Limb (tissue), 2 donors: ENCODE measurements at regions not wholly inside any gene's neighbourhood (a gene's known extent, or its start where the extent isn't known, plus 50 kb on each side); places are given as distances from the start of the nearest gene placed in this dataset.
A peak's percentile ranks its signal among the peaks of the same experiment; 100 is the strongest.

Experiments used
- DNase-seq, 2 donors: peaks; one replicate each; pipeline ENCODE4 v3.0.0-alpha.2; 2016; ENCODE audit errors: extremely low spot score in 2 of 2

DNA sequence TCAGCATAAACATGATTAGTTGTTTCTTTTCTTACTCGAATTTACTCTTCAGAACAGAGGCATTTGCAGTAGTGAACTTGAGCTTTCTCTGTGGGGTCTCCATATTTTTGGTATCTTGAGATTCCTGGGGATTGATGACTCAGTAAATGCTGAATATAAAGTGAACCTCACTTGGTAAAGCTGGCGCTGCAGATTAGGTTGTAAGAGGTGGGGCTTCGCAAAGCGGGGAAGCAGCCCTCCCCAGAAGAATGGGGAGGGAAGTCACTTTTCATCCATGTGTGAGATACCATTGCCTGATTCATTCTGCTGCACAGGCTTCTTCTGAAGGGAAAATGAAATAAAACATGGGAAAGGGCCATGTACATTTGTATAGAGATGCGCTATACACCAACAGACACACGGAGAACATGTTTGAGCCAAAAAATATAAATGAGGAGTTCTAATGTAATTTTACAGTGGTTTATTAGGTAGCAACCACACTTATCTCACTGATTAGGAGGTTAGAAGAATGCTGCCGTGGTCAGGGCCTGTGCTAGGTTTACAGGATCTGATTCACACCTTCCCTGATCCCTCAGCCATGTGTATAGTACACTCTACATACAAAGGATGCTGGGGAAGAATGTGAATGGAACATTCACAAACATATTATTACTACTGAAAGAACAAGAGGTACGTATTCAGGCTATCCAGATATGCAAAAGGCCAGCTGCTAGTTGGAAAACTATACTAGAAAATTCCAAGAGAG lies 63.5 kb downstream of the DNTTIP2 start:
- DNase-seq: no peak

DNA sequence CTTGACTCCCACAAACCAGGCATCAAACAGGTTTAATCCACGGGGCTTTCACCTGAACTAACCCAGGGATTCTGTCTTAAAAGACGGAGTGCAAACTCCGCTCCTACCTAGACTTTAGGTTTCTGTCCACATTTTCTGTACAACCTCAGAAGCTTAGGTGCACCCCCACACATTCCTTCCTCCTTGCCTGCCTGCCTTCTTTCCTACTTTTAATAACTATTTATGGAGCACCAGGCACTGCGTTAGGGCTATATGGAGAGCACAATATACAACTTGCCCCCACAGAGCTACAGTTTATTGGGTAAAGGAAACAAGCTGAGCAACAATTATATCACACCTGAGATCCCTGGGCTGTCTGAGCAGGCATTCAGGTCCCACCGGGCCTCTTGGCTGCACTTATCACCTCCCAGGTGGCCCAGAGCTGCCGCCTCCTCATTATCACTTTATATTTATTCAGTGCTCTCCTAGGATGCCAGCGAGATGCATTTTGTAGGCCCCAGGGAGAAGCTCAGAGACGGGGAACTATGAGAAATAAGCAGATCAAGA lies 64.1 kb downstream of the DNTTIP2 start:
- DNase-seq: no peak

DNA sequence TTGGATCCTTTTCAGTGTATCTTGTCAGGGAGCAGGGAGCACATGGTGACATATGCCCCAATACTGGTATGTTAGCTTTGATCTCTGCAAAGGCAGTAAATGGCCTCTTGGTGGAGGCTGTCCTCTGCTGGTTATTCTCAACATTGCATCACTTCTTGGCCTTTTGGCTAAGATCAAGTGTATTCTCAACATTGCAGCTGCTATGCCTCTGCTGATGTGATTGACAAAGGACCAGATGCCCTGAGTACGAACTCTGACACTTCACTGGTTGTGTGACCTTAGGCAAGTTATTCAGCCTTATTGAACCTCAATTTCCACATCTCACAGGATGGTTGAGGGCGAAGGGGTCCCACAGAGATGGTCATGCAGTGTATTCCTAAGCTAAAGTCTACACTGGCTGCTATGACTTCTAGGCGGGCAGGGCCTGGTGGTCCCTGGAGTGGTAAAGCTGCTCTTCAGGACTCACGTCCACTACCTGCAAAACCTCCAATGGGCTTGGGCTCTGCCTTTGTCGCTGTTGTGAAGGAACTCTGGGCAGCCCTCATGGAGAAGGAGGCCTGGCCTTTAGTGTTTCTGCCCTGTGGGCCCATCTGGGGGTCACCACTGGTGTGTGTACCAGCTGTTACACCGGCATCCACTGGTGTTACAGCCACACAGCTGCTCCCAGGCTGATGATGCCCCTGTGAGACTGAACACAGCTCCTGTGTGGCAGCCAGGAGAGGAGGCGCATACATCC lies 64.8 kb downstream of the DNTTIP2 start:
- peak; percentile 71 to 79 for DNase-seq

DNA sequence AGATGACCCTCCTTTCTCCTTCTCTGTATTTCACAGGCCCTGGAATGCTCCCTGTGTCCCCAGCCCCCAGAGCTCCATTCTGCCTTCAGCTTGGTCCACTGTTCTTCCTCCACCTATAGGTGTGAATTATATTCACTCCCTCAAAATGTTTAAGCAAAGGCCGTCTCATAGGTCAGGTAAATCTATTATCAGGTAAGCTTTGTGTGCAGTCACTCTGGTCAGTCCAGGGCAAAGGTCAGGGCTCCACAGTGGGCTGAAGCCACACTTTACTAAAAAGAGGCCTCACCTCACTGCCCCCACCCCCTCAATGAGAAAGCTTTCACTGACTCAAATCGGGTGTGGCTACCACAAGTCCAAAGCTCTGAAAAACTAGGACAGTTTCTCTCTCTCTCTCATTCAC lies 65.9 kb downstream of the DNTTIP2 start:
- DNase-seq: no peak

DNA sequence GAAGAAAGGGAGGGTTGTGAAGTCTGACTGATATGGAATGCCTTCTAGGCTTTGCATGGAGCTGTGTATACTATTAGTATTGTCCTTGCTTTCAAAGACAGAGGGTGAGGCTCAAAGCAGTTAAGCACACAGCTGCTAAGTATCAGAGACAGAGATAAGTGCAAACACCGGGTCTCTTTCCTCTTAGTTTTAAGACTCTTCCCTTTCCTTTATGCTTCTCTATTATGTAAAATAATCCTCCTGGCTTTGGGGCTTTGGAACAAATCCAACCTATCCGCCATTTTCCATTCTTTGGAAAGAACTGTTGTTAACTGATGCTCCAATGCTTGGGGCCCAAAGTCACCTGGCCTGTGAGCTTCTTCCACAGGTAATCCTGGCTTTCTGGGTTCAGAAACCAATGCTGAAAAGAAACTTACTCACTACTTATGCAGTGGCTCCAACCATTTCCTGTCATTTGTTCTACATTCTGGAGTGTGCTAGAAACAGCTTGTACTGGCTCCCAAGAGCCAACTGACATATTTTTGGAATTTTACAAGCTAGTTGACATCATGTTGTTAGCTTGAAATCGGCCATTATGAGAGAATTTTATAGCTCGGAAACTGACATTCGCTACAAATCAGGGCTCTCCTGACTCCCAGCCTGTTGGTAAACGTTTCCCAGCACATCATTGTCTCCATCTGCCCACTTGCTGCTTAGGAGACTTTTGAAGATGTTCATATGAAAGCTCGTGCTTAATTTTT lies 67.5 kb downstream of the DNTTIP2 start:
- DNase-seq: no peak

DNA sequence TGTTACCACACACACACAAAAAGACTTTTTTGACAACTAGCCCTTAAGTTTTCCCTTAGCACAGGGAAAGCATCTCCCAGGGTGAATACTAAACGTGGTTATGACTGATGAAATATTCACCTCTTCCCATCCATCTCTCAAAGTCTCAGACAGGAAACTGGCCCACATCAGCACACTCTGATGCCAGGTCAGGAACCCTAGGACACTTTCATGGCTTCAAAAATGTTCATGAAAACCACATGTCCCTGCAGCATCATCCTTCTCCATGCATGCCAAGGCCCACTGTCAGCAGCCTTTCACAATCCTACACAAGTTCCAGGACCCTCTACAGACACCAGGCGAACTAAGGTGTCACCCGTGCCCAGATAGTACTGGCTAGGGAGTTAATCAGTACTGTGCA lies 68.7 kb downstream of the DNTTIP2 start:
- DNase-seq: no peak

DNA sequence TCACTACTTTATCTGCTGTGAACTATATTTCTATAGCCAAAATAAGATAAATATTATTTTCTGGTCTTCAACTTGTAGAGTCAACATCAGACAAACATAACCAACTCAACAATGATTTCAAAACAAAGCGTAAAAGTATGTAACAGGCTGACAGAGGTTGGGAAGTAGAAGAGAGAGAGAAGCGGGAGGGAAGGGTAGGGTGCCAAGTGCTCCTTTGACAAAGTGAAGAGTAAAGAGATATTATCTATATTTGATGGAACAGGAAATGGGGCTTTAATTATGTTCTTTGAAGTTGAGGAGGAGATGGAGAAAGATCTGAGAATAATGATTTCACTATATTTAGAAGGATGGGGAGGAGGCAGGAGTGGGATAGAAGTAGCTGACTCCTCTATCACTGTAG lies 70.1 kb downstream of the DNTTIP2 start:
- DNase-seq: no peak

DNA sequence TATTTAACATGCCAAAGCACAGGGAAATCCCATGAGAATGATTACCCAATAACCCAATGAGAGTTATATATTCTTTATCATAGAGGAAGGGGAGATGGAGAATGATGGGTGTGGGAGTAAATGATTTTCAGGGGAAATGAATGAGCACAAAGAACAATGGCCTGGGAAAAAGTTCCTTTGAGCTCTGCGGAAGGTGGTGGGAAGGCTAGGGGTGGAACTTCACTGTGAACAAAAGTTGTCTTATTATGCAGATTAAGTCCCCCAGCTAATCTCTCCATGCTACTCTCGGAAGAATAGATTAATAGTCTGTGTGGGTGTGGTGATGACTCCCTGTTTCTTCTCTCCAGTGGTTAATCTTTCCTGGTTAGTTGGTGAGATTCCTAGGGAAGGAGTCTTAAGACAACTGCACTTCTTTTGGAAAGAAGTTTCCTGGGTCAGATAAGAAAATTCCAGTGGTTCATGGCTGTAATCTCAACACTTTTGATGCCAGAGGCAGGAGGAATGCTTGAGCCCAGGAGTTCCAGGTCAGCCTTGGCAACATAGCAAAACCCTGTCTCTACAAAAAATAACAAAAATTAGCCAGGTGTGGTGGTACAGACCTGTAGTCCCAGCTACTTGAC lies 71.6 kb downstream of the DNTTIP2 start:
- DNase-seq: no peak

DNA sequence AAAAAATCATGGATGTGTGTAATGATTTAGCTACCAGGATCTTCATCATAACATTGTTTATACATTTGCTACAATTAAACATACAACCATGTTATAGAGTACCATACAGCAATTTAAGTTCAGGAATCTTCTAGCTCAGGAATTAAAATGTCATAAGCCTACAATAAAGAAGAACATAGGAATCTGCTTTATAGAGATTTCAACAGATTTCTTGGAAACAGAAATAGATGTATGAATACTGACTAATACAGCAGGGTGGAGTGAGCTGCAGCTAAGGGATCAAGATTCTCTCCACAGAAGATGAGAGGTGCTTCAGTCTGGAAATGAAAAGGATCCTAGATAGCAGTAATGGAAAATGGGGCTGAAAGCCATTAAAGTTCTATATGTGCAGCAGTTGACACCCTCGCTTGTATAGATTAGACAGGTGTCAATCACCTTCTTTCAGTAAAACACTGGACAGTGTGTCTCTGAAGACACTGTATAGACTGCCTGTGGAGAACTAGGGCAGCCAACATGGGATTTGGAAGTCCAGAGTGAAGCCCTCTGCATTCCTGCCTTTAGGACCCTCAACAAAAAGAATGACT lies 73.9 kb downstream of the DNTTIP2 start:
- no peak for DNase-seq

DNA sequence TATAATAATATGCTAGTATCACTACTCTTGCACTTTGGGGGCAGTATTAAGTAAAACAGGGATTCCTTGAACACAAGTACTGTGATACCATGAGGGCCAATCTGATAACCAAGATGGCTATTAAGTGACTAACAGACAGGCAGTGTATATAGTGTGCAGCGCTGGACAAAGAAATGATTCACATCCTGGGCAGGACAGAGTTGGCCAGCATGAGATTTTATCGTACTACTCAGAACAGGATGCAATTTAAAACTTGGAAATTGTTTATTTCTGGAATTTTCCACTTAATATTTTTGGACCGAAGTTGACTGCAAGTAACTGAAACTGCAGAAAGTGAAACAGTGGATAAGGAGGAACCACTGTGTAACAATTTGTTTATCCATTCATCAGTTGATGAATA lies 74.6 kb downstream of the DNTTIP2 start:
- no peak for DNase-seq

DNA sequence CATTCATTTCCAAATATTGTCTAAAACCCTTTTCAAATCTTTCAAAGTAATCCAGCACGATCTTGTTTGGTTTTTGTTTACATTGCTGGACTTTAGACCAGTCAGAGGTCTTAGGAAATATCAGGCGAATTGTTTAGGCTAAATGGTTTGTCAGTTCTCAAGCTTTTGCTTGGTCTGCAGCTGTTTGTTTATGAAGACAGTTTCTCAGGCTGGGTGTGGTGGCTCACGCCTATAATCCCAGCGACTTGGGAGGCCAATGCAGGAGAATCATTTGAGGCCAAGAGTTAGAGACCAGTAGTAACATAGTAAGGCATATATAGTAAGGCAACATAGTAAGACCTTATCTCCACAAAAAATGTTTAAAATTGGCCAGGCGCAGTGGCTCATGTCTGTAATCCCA lies 77.5 kb downstream of the DNTTIP2 start:
- no peak for DNase-seq

DNA sequence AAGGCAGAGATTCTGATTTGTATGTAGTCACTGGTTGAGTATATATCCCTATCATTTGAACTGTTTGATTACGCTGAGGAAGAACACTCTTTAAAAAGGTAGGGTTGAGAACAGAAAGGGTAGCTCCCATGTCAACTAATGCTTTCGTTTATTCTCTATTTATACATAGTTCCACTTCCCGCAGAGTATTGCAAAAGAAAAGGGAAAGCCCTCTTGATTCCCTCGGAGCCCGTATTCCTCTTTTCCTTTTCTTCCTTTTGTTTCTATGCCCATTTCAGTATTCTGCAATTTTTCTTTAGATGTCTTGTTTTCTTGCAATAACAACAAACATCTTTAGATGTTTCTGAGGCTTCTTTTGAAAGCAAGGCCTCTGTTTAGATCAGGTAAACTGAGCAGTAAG lies 78.2 kb downstream of the DNTTIP2 start:
- no peak for DNase-seq

DNA sequence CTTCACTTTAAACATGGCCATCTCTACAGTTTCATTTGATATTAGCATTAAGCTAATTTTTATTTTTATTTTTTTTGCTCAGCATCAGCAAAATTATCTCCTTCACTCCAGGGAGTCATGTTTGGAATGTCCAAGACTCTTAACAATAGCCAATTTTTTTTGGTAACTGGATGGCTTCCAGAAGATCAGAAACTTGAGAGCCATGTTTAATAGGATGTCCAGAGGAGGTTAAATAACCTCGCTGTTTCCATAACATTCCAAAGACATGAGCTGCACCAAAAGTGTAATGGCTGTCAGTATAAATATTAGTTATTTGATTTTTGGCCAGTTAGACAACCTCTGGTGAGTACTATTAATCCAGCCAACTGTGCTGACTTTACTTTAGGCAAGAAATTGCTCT lies 80.7 kb downstream of the DNTTIP2 start:
- peak in 1 of 2 donors; percentile 30 for DNase-seq

DNA sequence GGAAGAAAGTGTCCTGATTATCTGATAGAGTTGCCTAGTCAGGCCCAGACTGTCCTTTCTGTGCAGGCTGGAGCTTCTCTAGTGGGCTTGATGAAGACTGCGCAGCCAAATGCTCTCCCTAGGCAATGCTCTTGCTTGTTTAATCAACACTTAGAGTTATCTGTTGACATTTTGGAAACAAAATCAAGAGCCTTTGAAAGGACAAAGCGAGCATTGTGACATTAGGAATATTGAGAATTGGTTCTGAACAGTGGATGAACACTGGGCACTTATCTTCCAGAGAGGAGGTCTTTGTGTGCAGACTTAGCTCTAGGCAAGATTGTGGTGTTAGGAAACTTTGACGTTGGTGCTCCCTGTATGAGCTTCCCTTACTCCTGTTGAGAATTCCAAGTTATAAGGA lies 94.5 kb downstream of the DNTTIP2 start:
- DNase-seq: no peak

DNA sequence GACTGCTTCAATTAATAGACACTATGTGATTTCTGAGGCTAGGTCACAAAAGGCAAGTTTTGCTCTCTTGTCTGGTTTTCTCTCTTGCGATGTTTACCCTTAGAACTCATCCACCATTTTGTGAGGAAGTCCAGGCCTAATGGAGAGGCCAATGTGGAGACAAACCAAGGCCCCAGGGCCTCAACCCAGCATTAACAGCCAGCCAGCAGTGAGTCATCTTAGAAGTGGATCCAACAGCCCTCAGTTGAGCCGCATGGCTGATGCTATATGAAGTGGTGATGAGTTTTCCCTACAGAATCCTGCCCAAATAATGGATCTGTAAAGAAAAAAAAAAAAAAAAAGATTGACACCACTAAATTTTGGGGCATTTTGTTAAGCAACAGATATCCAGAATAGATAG lies 95.1 kb downstream of the DNTTIP2 start:
- DNase-seq: no peak

DNA sequence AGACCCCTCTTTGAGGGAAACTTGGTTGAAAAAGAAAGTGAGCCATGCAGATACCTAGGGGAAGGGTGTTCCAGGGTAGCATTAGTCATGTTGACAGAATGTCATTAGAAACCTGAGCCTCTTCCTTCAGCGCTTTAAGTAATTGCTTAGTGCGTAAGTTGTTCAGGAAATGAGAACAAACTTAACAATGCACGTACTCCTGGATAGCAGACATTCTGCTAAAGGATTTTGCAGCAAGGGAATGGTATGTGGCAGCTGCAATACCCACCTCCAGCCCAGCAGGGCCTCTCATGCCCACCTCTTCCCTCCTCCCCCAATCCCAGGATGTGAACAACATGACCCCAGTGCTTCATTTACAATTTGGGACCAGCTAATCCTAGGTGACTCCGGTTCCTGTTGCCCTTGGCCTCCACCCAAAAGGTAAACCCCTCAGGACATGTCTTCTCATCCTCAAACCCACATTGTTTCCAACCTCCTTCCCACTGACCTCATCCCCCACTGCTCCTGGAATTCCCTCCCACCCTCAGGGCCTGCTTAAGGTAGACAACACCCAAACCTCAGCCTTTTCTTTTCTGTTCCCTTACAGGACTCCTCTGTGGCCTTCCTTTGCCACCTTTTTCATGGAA lies 98.0 kb upstream of the BCAR3 start:
- no peak for DNase-seq

DNA sequence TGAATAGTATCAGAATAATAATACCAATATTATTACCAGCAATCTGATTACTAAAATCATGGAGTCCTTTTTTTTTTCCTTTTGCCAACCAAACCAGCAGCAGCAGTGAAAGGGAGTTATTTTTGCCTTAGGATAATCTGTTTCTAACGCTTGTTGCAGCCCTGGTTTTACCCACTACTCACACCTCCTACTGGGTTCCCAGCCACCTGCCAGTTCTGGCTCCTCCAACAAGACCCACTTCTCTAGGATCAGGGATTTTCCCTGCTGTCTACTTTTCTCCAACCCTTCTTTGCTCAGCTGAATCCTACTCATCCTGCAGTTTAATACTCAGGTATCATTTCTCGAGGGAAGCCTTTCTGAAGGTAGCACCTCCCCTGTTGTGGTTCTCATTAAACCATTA lies 96.8 kb upstream of the BCAR3 start:
- DNase-seq: no peak

DNA sequence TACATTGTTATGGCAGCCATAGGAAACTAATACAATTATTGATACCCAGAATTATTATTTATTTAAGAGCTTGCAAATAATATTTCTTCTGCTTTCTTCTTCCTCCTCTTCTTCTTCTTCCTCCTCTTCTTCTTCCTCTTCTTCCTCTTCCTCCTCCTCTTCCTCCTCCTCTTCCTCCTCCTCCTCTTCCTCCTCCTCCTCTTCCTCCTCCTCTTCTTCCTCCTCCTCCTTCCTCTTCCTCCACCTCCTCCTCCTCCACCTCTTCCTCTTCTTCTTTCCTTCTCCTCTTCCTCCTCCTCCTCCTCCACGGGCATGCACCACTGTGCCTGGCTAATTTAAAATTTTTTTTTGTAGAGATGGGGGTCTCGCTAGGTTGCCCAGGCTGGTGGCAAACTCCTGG lies 95.6 kb upstream of the BCAR3 start:
- no peak for DNase-seq

DNA sequence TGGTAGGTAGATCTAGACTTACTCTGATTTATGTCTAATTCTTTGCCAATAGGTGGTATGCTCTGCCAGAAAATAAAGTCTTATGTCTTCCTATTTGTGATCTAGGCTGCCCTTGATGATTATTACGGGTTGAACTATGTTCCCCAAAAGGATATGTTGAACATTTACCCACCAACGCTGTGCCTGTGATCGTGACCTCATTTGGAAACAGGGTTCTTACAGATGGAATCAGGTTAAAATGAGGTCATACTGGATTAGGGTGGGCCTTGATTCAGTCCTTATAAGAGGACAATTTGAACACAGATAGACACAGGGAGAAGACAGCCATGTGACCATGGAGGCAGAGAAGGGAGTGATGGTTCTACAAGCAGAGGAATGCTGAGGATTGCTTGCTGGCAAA lies 95.1 kb upstream of the BCAR3 start:
- no peak for DNase-seq

DNA sequence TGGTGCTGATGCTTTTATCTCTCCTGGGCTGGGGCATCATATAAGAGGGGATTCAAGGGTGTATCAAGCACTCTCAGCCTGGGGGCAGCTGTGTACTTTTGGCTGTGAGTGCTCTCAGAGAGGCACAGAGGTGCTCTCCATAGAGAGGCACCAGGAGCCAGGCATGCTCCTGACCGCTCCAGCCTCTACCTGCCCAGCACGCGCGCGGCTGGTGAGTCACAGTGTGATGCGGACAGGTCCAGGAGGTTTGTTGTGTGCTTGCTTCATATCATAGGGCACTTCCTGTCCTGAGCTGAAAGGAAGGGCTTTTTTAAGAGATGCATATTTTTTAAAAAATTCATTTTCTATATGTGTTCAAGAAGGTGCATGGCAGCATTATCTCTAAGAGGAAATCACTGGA lies 93.6 kb upstream of the BCAR3 start:
- DNase-seq: no peak

DNA sequence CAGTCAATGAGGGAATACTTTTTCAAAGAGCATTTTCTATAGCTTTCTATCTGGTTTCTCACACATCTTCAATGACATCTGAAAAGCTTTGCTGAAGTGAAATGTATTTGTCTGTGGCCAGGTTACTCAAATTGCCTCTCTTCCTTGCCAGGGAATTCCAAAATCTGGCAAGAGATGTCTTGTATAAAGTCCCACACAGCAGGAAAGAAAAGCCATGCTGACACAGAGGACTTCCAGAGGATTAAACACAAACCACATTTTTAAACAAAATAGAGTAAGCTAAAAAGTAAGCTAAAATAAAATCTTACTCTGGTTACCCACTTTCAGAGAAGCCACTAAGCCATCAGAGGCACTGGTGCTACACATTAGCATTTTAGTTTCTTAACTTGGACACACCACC lies 93.1 kb upstream of the BCAR3 start:
- no peak for DNase-seq
